Embryonic facial prominence (tissue), 1 donor: ENCODE measurements at regions not wholly inside any gene's neighbourhood (a gene's known extent, or its start where the extent isn't known, plus 50 kb on each side); places are given as distances from the start of the nearest gene placed in this dataset.
"Not testable (repeated sequence)": the region's sequence is repeated elsewhere in the genome, so short reads cannot be mapped to it uniquely, and the experiment has no call there.

Experiments used
- DNase-seq: peaks from one replicate; pipeline ENCODE4 v3.0.0-alpha.2; 2016; ENCODE audit errors: extremely low spot score

- DNase-seq: no peak
These were observed 56.3 kb upstream of the PRDM9 start for GRCh38 chr5:23451156-23451555.

- DNase-seq: no peak
These were observed 57.2 kb upstream of the PRDM9 start for GRCh38 chr5:23450187-23450586.

- DNase-seq: no peak
These were observed 58.8 kb upstream of the PRDM9 start for GRCh38 chr5:23448627-23449026.

GRCh38 chr5:23446424-23446823 lies 61.0 kb upstream of the PRDM9 start:
- DNase-seq: no peak

- no peak for DNase-seq
These were observed 61.8 kb upstream of the PRDM9 start for GRCh38 chr5:23445573-23445972.

- no peak for DNase-seq
These were observed 66.7 kb upstream of the PRDM9 start for GRCh38 chr5:23440703-23441102.

GRCh38 chr5:23437011-23437410 lies 70.4 kb upstream of the PRDM9 start:
- DNase-seq: no peak

GRCh38 chr5:23433534-23434315 lies 73.7 kb upstream of the PRDM9 start:
- DNase-seq: no peak

GRCh38 chr5:23428705-23429104 lies 78.7 kb upstream of the PRDM9 start:
- no peak for DNase-seq

GRCh38 chr5:23420214-23420613 lies 87.2 kb upstream of the PRDM9 start:
- not testable (repeated sequence) for DNase-seq

GRCh38 chr5:23419115-23419514 lies 88.3 kb upstream of the PRDM9 start:
- no peak for DNase-seq

- DNase-seq: no peak
These were observed 94.9 kb upstream of the PRDM9 start for GRCh38 chr5:23412515-23412914.

GRCh38 chr5:23411994-23412393 lies 95.4 kb upstream of the PRDM9 start:
- no peak for DNase-seq

- no peak for DNase-seq
These were observed 96.2 kb upstream of the PRDM9 start for GRCh38 chr5:23411200-23411599.

GRCh38 chr5:23410775-23411174 lies 96.6 kb upstream of the PRDM9 start:
- DNase-seq: not testable (repeated sequence)

GRCh38 chr5:23405316-23406068 lies 101.9 kb upstream of the PRDM9 start:
- DNase-seq: no peak

GRCh38 chr5:23402585-23402984 lies 104.8 kb upstream of the PRDM9 start:
- no peak for DNase-seq

- no peak for DNase-seq
These were observed 106.5 kb upstream of the PRDM9 start for GRCh38 chr5:23400951-23401350.

GRCh38 chr5:23396346-23396745 lies 111.1 kb upstream of the PRDM9 start:
- no peak for DNase-seq

GRCh38 chr5:23389291-23390101 lies 117.9 kb upstream of the PRDM9 start:
- no peak for DNase-seq

GRCh38 chr5:23385036-23385435 lies 122.4 kb upstream of the PRDM9 start:
- DNase-seq: no peak

GRCh38 chr5:23372177-23372576 lies 135.2 kb upstream of the PRDM9 start:
- no peak for DNase-seq
